Astrocyte (in vitro differentiated cells and primary cell): ENCODE measurements at regions not wholly inside any gene's neighbourhood (a gene's known extent, or its start where the extent isn't known, plus 50 kb on each side); places are given as distances from the start of the nearest gene placed in this dataset.
"Not testable (repeated sequence)": the region's sequence is repeated elsewhere in the genome, so short reads cannot be mapped to it uniquely, and the experiment has no call there.

Experiments used
- DNase-seq: peaks from one replicate; pipeline ENCODE4 v3.0.0-alpha.2; 2010; ENCODE audit warnings: low read depth
- FAIRE-seq: peaks from 2 replicates; lab custom pipeline; 2011; peaks lifted over from hg19 to GRCh38; lab: Jason Lieb, UNC
- H2AFZ ChIP-seq: 2 replicates; pipeline ENCODE4 v1.6.0; 2012; ENCODE audit warnings: low read depth, low read length, inconsistent platforms
- H3K27ac ChIP-seq: 2 replicates; pipeline ENCODE4 v1.5.1; 2011; ENCODE audit warnings: low read depth, low read length, inconsistent platforms
- H3K27me3 ChIP-seq: 2 replicates; pipeline ENCODE4 v1.6.0; 2011; ENCODE audit warnings: low read length, inconsistent platforms; ENCODE audit not compliant: insufficient read depth
- H3K36me3 ChIP-seq: 2 replicates; pipeline ENCODE4 v1.5.1; 2011; ENCODE audit warnings: low read length, inconsistent platforms; ENCODE audit not compliant: insufficient read depth
- H3K4me1 ChIP-seq: 2 replicates; pipeline ENCODE4 v1.5.1; 2011; ENCODE audit warnings: low read length, inconsistent platforms; ENCODE audit not compliant: insufficient read depth
- H3K4me2 ChIP-seq: 2 replicates; pipeline ENCODE4 v1.6.0; 2012; ENCODE audit warnings: low read length, inconsistent platforms
- H3K4me3 ChIP-seq: 2 replicates; pipeline ENCODE4 v1.5.1; 2011; ENCODE audit warnings: low read depth, mild to moderate bottlenecking, low read length, inconsistent platforms; ENCODE audit not compliant: insufficient read depth
- H3K79me2 ChIP-seq: 2 replicates; pipeline ENCODE4 v1.6.0; 2012; ENCODE audit warnings: mild to moderate bottlenecking, low read length, inconsistent platforms; ENCODE audit not compliant: insufficient read depth
- H3K9ac ChIP-seq: 2 replicates; pipeline ENCODE4 v1.6.0; 2012; ENCODE audit warnings: mild to moderate bottlenecking, low read length, inconsistent platforms
- H3K9me3 ChIP-seq: 2 replicates; pipeline ENCODE4 v1.5.1; 2012; ENCODE audit warnings: low read depth, mild to moderate bottlenecking, low read length, inconsistent platforms; ENCODE audit not compliant: insufficient read depth
- H4K20me1 ChIP-seq: 2 replicates; pipeline ENCODE4 v1.6.0; 2012; ENCODE audit warnings: low read length, inconsistent platforms; ENCODE audit not compliant: insufficient read depth
- H3K27ac Mint-ChIP-seq: one replicate; pipeline ENCODE4 v1.8.0; 2021; ENCODE audit warnings: mild to moderate bottlenecking, mixed read lengths; ENCODE audit not compliant: unreplicated experiment
- H3K27me3 Mint-ChIP-seq: one replicate; pipeline ENCODE4 v1.8.0; 2021; ENCODE audit warnings: low read depth, mixed read lengths; ENCODE audit not compliant: unreplicated experiment
- H3K36me3 Mint-ChIP-seq: one replicate; pipeline ENCODE4 v1.8.0; 2021; ENCODE audit warnings: low read depth, mixed read lengths; ENCODE audit not compliant: unreplicated experiment
- H3K4me1 Mint-ChIP-seq: one replicate; pipeline ENCODE4 v1.8.0; 2021; ENCODE audit warnings: low read depth, mixed read lengths; ENCODE audit not compliant: unreplicated experiment
- H3K4me3 Mint-ChIP-seq: one replicate; pipeline ENCODE4 v1.8.0; 2021; ENCODE audit warnings: mild to moderate bottlenecking, moderate library complexity, mixed read lengths; ENCODE audit not compliant: unreplicated experiment
- H3K9me3 Mint-ChIP-seq: one replicate; pipeline ENCODE4 v1.8.0; 2021; ENCODE audit warnings: mild to moderate bottlenecking, mixed read lengths; ENCODE audit not compliant: unreplicated experiment
- EZH2 ChIP-seq: IDR thresholded peaks from 2 replicates; pipeline ENCODE4 v1.6.1; 2012; ENCODE audit warnings: mild to moderate bottlenecking, low read length, inconsistent platforms; ENCODE audit not compliant: insufficient read depth
- TF ChIP-seq, protein P1 (sequence below): IDR thresholded peaks from 2 replicates; pipeline ENCODE4 v1.5.1; 2011; ENCODE audit warnings: low read depth, mild to moderate bottlenecking, inconsistent platforms, low read length, moderate library complexity; ENCODE audit not compliant: insufficient read depth

DNA sequence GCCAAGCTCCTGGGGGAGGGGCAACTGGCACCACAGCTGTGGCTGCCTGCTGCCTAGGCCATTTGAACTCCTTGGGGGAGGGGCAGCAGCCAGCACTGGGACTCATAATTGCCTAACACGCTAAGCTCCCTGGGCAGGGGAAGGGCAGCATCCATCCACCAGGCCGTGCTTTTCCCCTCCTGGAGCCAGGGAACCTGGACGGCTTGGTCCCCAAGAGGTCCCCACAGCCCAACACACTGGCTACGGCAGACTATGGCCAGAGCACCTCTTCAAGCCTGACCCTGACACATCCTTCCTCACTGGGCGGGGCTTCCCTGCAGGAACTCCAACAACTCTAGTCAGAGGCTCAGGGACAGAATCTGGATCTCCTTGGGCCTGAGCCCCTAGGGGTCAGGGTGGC, 269.4 kb downstream of the RNF144B start:
- Histone ChIP-seq H3K27ac (no peak overlapping the region), H3K9ac (no peak overlapping the region), H4K20me1 (no peaks in the 10 kb centered on the region), H3K4me2 (no peak overlapping the region), H3K27me3 (no peaks in the 10 kb centered on the region), H2AFZ (no peak overlapping the region), H3K4me3 (no peak overlapping the region), H3K36me3 (no peaks in the 10 kb centered on the region), H3K4me1 (no peaks in the 10 kb centered on the region), H3K9me3 (no peaks in the 10 kb centered on the region), H3K79me2 (no peaks in the 10 kb centered on the region)
- H3K27ac Mint-ChIP-seq = no peak overlapping the region
- H3K36me3 Mint-ChIP-seq = no peaks in the 10 kb centered on the region
- FAIRE-seq = no peak
- TF ChIP-seq EZH2 = no peak
- TF ChIP-seq, protein P1, sequence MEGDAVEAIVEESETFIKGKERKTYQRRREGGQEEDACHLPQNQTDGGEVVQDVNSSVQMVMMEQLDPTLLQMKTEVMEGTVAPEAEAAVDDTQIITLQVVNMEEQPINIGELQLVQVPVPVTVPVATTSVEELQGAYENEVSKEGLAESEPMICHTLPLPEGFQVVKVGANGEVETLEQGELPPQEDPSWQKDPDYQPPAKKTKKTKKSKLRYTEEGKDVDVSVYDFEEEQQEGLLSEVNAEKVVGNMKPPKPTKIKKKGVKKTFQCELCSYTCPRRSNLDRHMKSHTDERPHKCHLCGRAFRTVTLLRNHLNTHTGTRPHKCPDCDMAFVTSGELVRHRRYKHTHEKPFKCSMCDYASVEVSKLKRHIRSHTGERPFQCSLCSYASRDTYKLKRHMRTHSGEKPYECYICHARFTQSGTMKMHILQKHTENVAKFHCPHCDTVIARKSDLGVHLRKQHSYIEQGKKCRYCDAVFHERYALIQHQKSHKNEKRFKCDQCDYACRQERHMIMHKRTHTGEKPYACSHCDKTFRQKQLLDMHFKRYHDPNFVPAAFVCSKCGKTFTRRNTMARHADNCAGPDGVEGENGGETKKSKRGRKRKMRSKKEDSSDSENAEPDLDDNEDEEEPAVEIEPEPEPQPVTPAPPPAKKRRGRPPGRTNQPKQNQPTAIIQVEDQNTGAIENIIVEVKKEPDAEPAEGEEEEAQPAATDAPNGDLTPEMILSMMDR = no peak
- H3K4me1 Mint-ChIP-seq = no peaks in the 10 kb centered on the region
- DNase-seq = no peak
- H3K27me3 Mint-ChIP-seq = no peaks in the 10 kb centered on the region
- H3K4me3 Mint-ChIP-seq = no peak overlapping the region
- peaks cover 6% of the 10 kb centered on the region for H3K9me3 Mint-ChIP-seq

DNA sequence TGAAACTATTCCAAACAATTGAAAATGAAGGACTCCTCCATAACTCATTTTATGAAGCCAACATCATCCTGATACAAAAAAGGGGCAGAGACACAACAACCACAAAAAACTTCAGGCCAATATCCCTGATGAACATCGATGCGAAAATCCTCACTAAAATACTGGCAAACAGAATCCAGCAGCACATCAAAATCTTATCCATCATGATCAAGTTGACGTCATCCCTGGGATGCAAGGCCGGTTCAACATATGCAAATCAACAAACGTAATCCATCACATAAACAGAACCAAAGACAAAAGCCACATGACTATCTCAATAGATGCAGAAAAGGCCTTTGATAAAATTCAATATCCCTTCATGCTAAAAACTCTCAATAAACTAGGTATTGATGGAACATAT, 272.8 kb downstream of the RNF144B start:
- not testable (repeated sequence) for H3K4me2 ChIP-seq, H3K27ac Mint-ChIP-seq, H3K27me3 Mint-ChIP-seq, H2AFZ ChIP-seq, H3K4me1 Mint-ChIP-seq, H3K4me3 Mint-ChIP-seq, H3K79me2 ChIP-seq, DNase-seq, H3K9me3 Mint-ChIP-seq, H3K4me1 ChIP-seq, H3K27me3 ChIP-seq, H4K20me1 ChIP-seq, FAIRE-seq, H3K27ac ChIP-seq, H3K4me3 ChIP-seq, H3K36me3 Mint-ChIP-seq, H3K36me3 ChIP-seq, H3K9ac ChIP-seq, H3K9me3 ChIP-seq

DNA sequence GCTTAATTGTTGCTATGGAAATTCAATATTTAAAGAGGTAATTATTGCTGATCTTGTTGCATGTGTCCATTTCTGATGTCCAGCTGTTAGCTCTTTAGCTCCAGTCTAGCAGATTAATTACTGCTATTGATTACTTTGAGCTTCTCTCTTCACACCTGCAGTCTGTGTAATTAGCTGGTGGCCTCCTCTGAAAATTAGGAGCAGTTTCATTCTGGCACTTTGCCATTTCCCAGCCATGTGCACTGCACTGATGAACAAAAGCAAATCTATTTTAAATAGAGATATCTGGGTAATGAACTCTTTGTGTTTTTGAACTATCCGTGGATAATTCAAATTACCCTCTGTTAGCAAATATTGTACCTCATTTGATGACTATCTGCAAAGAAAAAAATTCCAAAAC, 275.9 kb downstream of the RNF144B start:
- no peak overlapping the region for H3K4me3 Mint-ChIP-seq
- DNase-seq = no peak
- H3K27ac ChIP-seq = no peak overlapping the region
- H3K27me3 ChIP-seq = no peaks in the 10 kb centered on the region
- H3K36me3 ChIP-seq = no peaks in the 10 kb centered on the region
- no peaks in the 10 kb centered on the region for H3K4me1 Mint-ChIP-seq
- H3K4me2 ChIP-seq = no peak overlapping the region
- FAIRE-seq = no peak
- no peaks in the 10 kb centered on the region for H3K36me3 Mint-ChIP-seq
- H3K9ac ChIP-seq = no peak overlapping the region
- TF ChIP-seq EZH2 = no peak
- TF ChIP-seq, protein P1 = no peak
- no peaks in the 10 kb centered on the region for H3K9me3 ChIP-seq
- no peaks in the 10 kb centered on the region for H3K79me2 ChIP-seq
- peaks cover 3% of the 10 kb centered on the region for H3K9me3 Mint-ChIP-seq
- H3K27ac Mint-ChIP-seq = no peak overlapping the region
- H3K4me3 ChIP-seq = no peak overlapping the region
- no peaks in the 10 kb centered on the region for H3K4me1 ChIP-seq
- no peak overlapping the region for H2AFZ ChIP-seq
- no peaks in the 10 kb centered on the region for H3K27me3 Mint-ChIP-seq
- no peaks in the 10 kb centered on the region for H4K20me1 ChIP-seq
